Endothelial cell of umbilical vein (primary cell): ENCODE measurements at regions not wholly inside any gene's neighbourhood (a gene's known extent, or its start where the extent isn't known, plus 50 kb on each side); places are given as distances from the start of the nearest gene placed in this dataset.

Source experiments
- BruUV-seq: library from RNA; stranded (reverse); fragments of 400-500 nt; replicated peaks from 2 replicates; lab custom pipeline; 2021; lab: Mats Ljungman, UMichigan
- CTCF ChIA-PET: fragments of 300-600, 350-600 bp; sonication (Branson Sonifier 250); formaldehyde crosslinking; loops from one replicate; lab custom pipeline; 2021; ENCODE audit warnings: antibody characterized with exemption, inconsistent platforms; lab: Charles Lee
- POLR2A ChIA-PET: fragments of 300-600, 350-600 bp; sonication (Branson Sonifier 250); formaldehyde crosslinking; loops from one replicate; lab custom pipeline; 2021; ENCODE audit warnings: antibody characterized with exemption, inconsistent platforms; lab: Charles Lee
- DNase-seq: peaks from one replicate; pipeline ENCODE4 v3.0.0-alpha.2; 2011; ENCODE audit warnings: low read depth, low spot score
- FAIRE-seq: peaks from 2 replicates; lab custom pipeline; 2011; peaks lifted over from hg19 to GRCh38; lab: Jason Lieb, UNC
- H2AFZ ChIP-seq: 2 replicates; pipeline ENCODE4 v1.6.0; 2012; ENCODE audit warnings: low read depth, low read length, control low read depth, inconsistent platforms
- H3K27ac ChIP-seq: 2 replicates; pipeline ENCODE4 v1.5.1; 2011; ENCODE audit warnings: low read depth, mild to moderate bottlenecking, control low read depth, low read length, moderate library complexity; ENCODE audit not compliant: insufficient read depth
- H3K27me3 ChIP-seq, 2 experiments: 2 replicates each; pipeline versions ENCODE4 v1.6.0 to v1.6.1; 2011; ENCODE audit warnings: low read length in 2 of 2, mixed read lengths in 1 of 2; ENCODE audit not compliant: control insufficient read depth in 2 of 2, insufficient read depth in 2 of 2
- H3K36me3 ChIP-seq, 2 experiments: 2 replicates in 1 of 2; 3 replicates in 1 of 2; pipeline ENCODE4 v1.5.1; 2011; ENCODE audit warnings: low read length in 2 of 2, mild to moderate bottlenecking in 1 of 2, moderate library complexity in 1 of 2; ENCODE audit not compliant: control insufficient read depth in 2 of 2, insufficient read depth in 2 of 2; ENCODE audit errors: extremely low read depth in 1 of 2
- H3K4me1 ChIP-seq: 3 replicates; pipeline ENCODE4 v1.5.1; 2011; ENCODE audit warnings: mild to moderate bottlenecking, low read length; ENCODE audit not compliant: control insufficient read depth, insufficient read depth; ENCODE audit errors: extremely low read depth
- H3K4me2 ChIP-seq: 2 replicates; pipeline ENCODE4 v1.6.1; 2011; ENCODE audit warnings: low read length, control low read depth, mixed read lengths; ENCODE audit not compliant: insufficient read depth
- H3K4me3 ChIP-seq, 3 experiments: fragments of 200-600 bp in 1 of 3; sonication (generic), shearing (Covaris generic) in 1 of 3; replicated peaks in 1 of 3; 2 replicates each; pipeline ENCODE4 v1.5.1; 2011 to 2016; ENCODE audit warnings: control low read depth in 3 of 3, low read length in 3 of 3, mild to moderate bottlenecking in 2 of 3, inconsistent platforms in 1 of 3, low read depth in 1 of 3, moderate library complexity in 1 of 3; ENCODE audit not compliant: insufficient read depth in 1 of 3
- H3K79me2 ChIP-seq: 2 replicates; pipeline ENCODE4 v1.6.0; 2012; ENCODE audit warnings: low read length, inconsistent platforms; ENCODE audit not compliant: control insufficient read depth, insufficient read depth
- H3K9ac ChIP-seq: replicated peaks from 2 replicates; pipeline ENCODE3; 2011; ENCODE audit warnings: low read length, control low read depth; ENCODE audit not compliant: insufficient read depth; ENCODE audit errors: extremely low read depth
- H3K9me1 ChIP-seq: replicated peaks from 3 replicates; pipeline ENCODE4 v1.6.0; 2011; ENCODE audit warnings: mild to moderate bottlenecking, low read length; ENCODE audit not compliant: control insufficient read depth, insufficient read depth; ENCODE audit errors: extremely low read depth
- H3K9me3 ChIP-seq: replicated peaks from 2 replicates; pipeline ENCODE4 v1.5.1; 2012; ENCODE audit warnings: low read length, inconsistent platforms; ENCODE audit not compliant: control insufficient read depth, insufficient read depth
- H4K20me1 ChIP-seq: replicated peaks from 2 replicates; pipeline ENCODE3; 2011; ENCODE audit warnings: mild to moderate bottlenecking, low read length; ENCODE audit not compliant: control insufficient read depth, insufficient read depth; ENCODE audit errors: extremely low read depth
- CTCF ChIP-seq, 2 donors: IDR thresholded peaks; 1 replicate in 1 of 2; 2 replicates in 1 of 2; pipeline ENCODE4 v1.5.1; 2011; ENCODE audit warnings: low read length in 2 of 2, mild to moderate bottlenecking in 2 of 2, moderate library complexity in 2 of 2, control low read depth in 1 of 2, inconsistent platforms in 1 of 2, low read depth in 1 of 2; ENCODE audit not compliant: insufficient read depth in 1 of 2; ENCODE audit errors: extremely low read depth in 1 of 2
- EZH2 ChIP-seq: IDR thresholded peaks from 2 replicates; pipeline ENCODE4 v1.6.1; 2012; ENCODE audit warnings: borderline replicate concordance, low read depth, mild to moderate bottlenecking, moderate library complexity, low read length, inconsistent platforms; ENCODE audit not compliant: severe bottlenecking
- FOS ChIP-seq: IDR thresholded peaks from 2 replicates; pipeline ENCODE4 v1.6.1; 2011; ENCODE audit warnings: mild to moderate bottlenecking, low read length, moderate library complexity, borderline replicate concordance; ENCODE audit not compliant: insufficient read depth
- GATA2 ChIP-seq: IDR thresholded peaks from 2 replicates; pipeline ENCODE4 v1.7.0; 2011; ENCODE audit warnings: low read depth, mild to moderate bottlenecking, moderate library complexity, mixed read lengths, low read length; ENCODE audit not compliant: insufficient read length, insufficient read depth
- JUN ChIP-seq: IDR thresholded peaks from 2 replicates; pipeline ENCODE4 v1.6.1; 2011; ENCODE audit warnings: borderline replicate concordance, low read depth; ENCODE audit not compliant: insufficient read length, insufficient read depth
- MAX ChIP-seq: IDR thresholded peaks from 2 replicates; pipeline ENCODE4 v1.6.1; 2011; ENCODE audit not compliant: insufficient read depth, insufficient read length
- MYC ChIP-seq: IDR thresholded peaks from one replicate; pipeline ENCODE4 v1.6.1; 2011; ENCODE audit warnings: mild to moderate bottlenecking, low read depth, low read length
- POLR2A ChIP-seq: IDR thresholded peaks from 2 replicates; pipeline ENCODE4 v1.6.1; 2012; ENCODE audit warnings: low read depth, mild to moderate bottlenecking, control low read depth, low read length
- POLR2AphosphoS5 ChIP-seq: IDR thresholded peaks from 2 replicates; pipeline ENCODE4 v1.6.1; 2012; ENCODE audit warnings: low read depth, mild to moderate bottlenecking, control low read depth, low read length, moderate library complexity; ENCODE audit not compliant: insufficient read depth
- dilution Hi-C: fragments of 300-500 bp; cut with MboI; formaldehyde crosslinking; loops from one replicate; pipeline ENCODE4 v1.15.0; 2019; ENCODE audit warnings: low sequenced_read_pairs; ENCODE audit not compliant: extremely low pct_ligation_motif_present
- intact Hi-C: fragments of 100-400 bp; cut with micrococcal nuclease; formaldehyde crosslinking; loops from one replicate; pipeline ENCODE4 v1.10.0; 2022

DNA sequence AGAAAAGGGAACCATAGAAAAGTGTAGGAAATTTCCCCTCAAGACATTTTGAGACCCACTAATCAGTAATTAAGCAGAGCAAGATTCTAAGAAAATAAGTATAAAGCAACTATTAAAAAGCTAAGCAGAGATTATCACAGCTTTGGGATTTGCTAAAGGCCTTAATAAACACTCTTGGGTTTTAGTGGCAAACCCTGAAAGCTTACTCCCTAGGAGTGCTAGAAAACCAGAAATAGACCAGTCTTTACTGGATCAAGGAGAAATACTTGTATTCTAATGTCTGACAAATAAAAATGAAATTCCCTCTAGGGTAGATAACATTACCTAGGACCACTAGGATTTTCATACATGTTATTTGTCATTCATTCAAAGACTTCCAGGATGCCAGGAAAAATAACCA, 510.8 kb downstream of the SPATA31D1 start:
- Histone ChIP-seq H3K4me3 (no peak overlapping the region), H3K36me3 (no peaks in the 10 kb centered on the region), H4K20me1 (no peaks in the 10 kb centered on the region), H2AFZ (no peak overlapping the region), H3K9ac (no peak overlapping the region), H3K27ac (no peak overlapping the region), H3K4me2 (no peak overlapping the region), H3K79me2 (no peaks in the 10 kb centered on the region), H3K9me3 (no peaks in the 10 kb centered on the region), H3K4me1 (no peaks in the 10 kb centered on the region), H3K27me3 (no peaks in the 10 kb centered on the region), H3K9me1 (no peaks in the 10 kb centered on the region)
- DNase-seq (no peak), FAIRE-seq (no peak)
- no peak for TF ChIP-seq EZH2
- no peak for TF ChIP-seq MAX
- TF ChIP-seq JUN: no peak
- no peak for TF ChIP-seq MYC
- no peak for TF ChIP-seq GATA2
- no peak for TF ChIP-seq CTCF (IDR thresholded peaks at IDR 0.05; ENCODE audit: extremely low read depth in 1 of 2, insufficient read depth in 1 of 2, low read depth in 1 of 2, low read length in 2 of 2)
- TF ChIP-seq POLR2AphosphoS5: no peak
- no peak for TF ChIP-seq POLR2A
- no peak for TF ChIP-seq FOS
- CTCF ChIA-PET: no interaction called here
- intact Hi-C loops: no loop called here
- dilution Hi-C loops: no loop called here
- no TSS peak for BruUV-seq
- POLR2A ChIA-PET: no interaction called here
